ENCODE measurements at regions not wholly inside any gene's neighbourhood (a gene's known extent, or its start where the extent isn't known, plus 50 kb on each side); places are given as distances from the start of the nearest gene placed in this dataset.
A peak's percentile ranks its signal among the peaks of the same experiment; 100 is the strongest.

GRCh38 chr11:10922892-10923291 is 65.0 kb upstream of the ZBED5 start:
- H3K4me1 ChIP-seq (ENCODE audit: control extremely low read depth in 1 of 4, control insufficient read depth in 4 of 4, insufficient read depth in 4 of 4, low read length in 3 of 4), result peaks cover 4 to 18% (median 5%) of the 10 kb centered on the region in 4 experiments
- CTCF ChIA-PET, result no interaction called here
- no peaks in the 10 kb centered on the region for H3K36me3 ChIP-seq (ENCODE audit: control insufficient read depth in 4 of 4, insufficient read depth in 4 of 4, low read length in 3 of 4)
- H3K27ac ChIP-seq (ENCODE audit: insufficient read depth in 1 of 2, low read depth in 1 of 2, low read length in 2 of 2, poor library complexity in 1 of 2, severe bottlenecking in 2 of 2), result no peak overlapping the region
- H3K27me3 ChIP-seq (replicated peaks in 2 of 5; ENCODE audit: control insufficient read depth in 4 of 5, insufficient read depth in 5 of 5, low read length in 4 of 5), result peaks cover 0 to 3% (median 0%) of the 10 kb centered on the region in 5 experiments
- POLR2A ChIA-PET, result no interaction called here
- no peak for DNase-seq
- H3K4me3 ChIP-seq (ENCODE audit: control insufficient read depth in 1 of 7, extremely low read depth in 1 of 7, insufficient read depth in 4 of 7, low read depth in 2 of 7, low read length in 6 of 7), result no peak overlapping the region
- H3K9me3 ChIP-seq (ENCODE audit: control extremely low read depth in 1 of 5, control insufficient read depth in 4 of 5, insufficient read depth in 2 of 5, low read depth in 1 of 5, low read length in 4 of 5), result peaks cover 0 to 3% (median 1%) of the 10 kb centered on the region in 5 experiments
- WGBS (ENCODE audit: insufficient coverage), result 67% methylated on average over 1 of the region's 1 CpG

DNA sequence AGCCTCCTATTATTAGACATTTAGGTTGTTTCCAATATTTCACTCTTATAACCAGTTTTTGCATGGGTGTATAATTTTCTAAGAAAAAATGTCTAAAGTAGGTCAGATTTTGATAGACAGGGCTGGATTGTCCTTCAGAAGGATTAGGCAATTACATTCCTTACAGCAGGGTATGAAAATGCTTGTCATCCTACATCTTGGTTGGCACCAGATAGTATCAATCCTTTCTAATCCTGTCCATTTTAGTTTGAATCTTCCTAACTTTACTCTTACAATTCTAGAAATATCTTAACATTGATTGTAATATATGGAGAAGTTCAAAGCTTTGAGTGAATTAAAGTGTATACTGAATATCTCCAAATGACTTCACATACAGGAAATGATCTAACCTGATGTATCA is 63.0 kb upstream of the ZBED5 start:
- Histone ChIP-seq H3K4me1 (ENCODE audit: control extremely low read depth in 1 of 4, control insufficient read depth in 4 of 4, insufficient read depth in 4 of 4, low read length in 3 of 4) (peaks cover 4 to 18% (median 5%) of the 10 kb centered on the region in 4 experiments), H3K4me3 (ENCODE audit: control insufficient read depth in 1 of 7, extremely low read depth in 1 of 7, insufficient read depth in 4 of 7, low read depth in 2 of 7, low read length in 6 of 7) (no peak overlapping the region), H3K27ac (ENCODE audit: insufficient read depth in 1 of 2, low read depth in 1 of 2, low read length in 2 of 2, poor library complexity in 1 of 2, severe bottlenecking in 2 of 2) (no peak overlapping the region), H3K9me3 (ENCODE audit: control extremely low read depth in 1 of 5, control insufficient read depth in 4 of 5, insufficient read depth in 2 of 5, low read depth in 1 of 5, low read length in 4 of 5) (peaks cover 0 to 10% (median 4%) of the 10 kb centered on the region in 5 experiments), H3K27me3 (replicated peaks in 2 of 5; ENCODE audit: control insufficient read depth in 4 of 5, insufficient read depth in 5 of 5, low read length in 4 of 5) (no peaks in the 10 kb centered on the region), H3K36me3 (ENCODE audit: control insufficient read depth in 4 of 4, insufficient read depth in 4 of 4, low read length in 3 of 4) (no peaks in the 10 kb centered on the region)
- ChIA-PET POLR2A (no interaction called here), CTCF (interaction anchor here (1.4 kb wide), 1 partner anchor 100 kb away, joined by 6 read pairs; no protein-coding TSS in a partner anchor)
- no peak for DNase-seq

GRCh38 chr11:10920205-10920604 is 62.4 kb upstream of the ZBED5 start:
- DNase-seq, result peak; percentile 60 to 90 (median 85)
- POLR2A ChIA-PET, result interaction anchor here (0.9 to 1.0 kb wide), 2 partner anchors 20 to 111 kb away, joined by 3 to 5 read pairs; partner anchors contain the start of gene EIF4G2
- no CpG with 5 or more reads among the region's 1 CpG for WGBS (ENCODE audit: insufficient coverage)

DNA sequence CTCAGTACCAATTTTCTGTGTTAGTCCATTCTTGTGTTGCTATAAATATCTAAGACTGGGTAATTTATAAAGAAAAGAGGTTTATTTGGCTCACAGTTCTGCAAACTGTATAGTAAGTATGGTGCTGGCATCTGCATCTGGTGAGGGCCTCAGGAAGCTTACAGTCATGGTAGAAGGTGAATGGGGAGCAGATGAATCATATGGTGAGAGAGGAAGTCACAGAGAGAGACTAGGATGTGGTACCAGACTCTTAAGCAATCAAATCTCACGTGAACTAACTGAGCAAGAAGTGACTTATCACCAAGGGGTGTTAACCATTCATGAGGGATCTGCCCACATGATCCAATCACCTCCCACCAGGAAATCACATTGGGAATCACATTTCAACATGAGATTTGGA is 60.8 kb upstream of the ZBED5 start:
- H3K36me3 ChIP-seq (ENCODE audit: control insufficient read depth in 4 of 4, insufficient read depth in 4 of 4, low read length in 3 of 4), result no peaks in the 10 kb centered on the region
- H3K4me1 ChIP-seq (ENCODE audit: control extremely low read depth in 1 of 4, control insufficient read depth in 4 of 4, insufficient read depth in 4 of 4, low read length in 3 of 4), result peaks cover 4 to 18% (median 5%) of the 10 kb centered on the region in 4 experiments
- peak in 2 of 3 donors; percentile 45 to 62 for DNase-seq
- H3K27ac ChIP-seq (ENCODE audit: insufficient read depth in 1 of 2, low read depth in 1 of 2, low read length in 2 of 2, poor library complexity in 1 of 2, severe bottlenecking in 2 of 2), result no peak overlapping the region
- no CpG with 5 or more reads among the region's 1 CpG for WGBS (ENCODE audit: insufficient coverage)
- no peaks in the 10 kb centered on the region for H3K27me3 ChIP-seq (replicated peaks in 2 of 5; ENCODE audit: control insufficient read depth in 4 of 5, insufficient read depth in 5 of 5, low read length in 4 of 5)
- ChIA-PET POLR2A (no interaction called here), CTCF (interaction anchor here (1.9 kb wide), 1 partner anchor 15 kb away, joined by 5 read pairs; no protein-coding TSS in a partner anchor)
- H3K4me3 ChIP-seq (ENCODE audit: control insufficient read depth in 1 of 7, extremely low read depth in 1 of 7, insufficient read depth in 4 of 7, low read depth in 2 of 7, low read length in 6 of 7), result no peak overlapping the region
- H3K9me3 ChIP-seq (ENCODE audit: control extremely low read depth in 1 of 5, control insufficient read depth in 4 of 5, insufficient read depth in 2 of 5, low read depth in 1 of 5, low read length in 4 of 5), result peaks cover 0 to 10% (median 4%) of the 10 kb centered on the region in 5 experiments

More at GRCh38 chr11:10920205-10920604, 62.4 kb upstream of the ZBED5 start:
- H3K27ac ChIP-seq (ENCODE audit: insufficient read depth in 1 of 2, low read depth in 1 of 2, low read length in 2 of 2, poor library complexity in 1 of 2, severe bottlenecking in 2 of 2), result no peak overlapping the region
- H3K4me3 ChIP-seq (ENCODE audit: control insufficient read depth in 1 of 7, extremely low read depth in 1 of 7, insufficient read depth in 4 of 7, low read depth in 2 of 7, low read length in 6 of 7), result peak overlapping the region in 2 of 7 experiments; percentile 10 to 24
- CTCF ChIA-PET, result interaction anchor here (1.3 to 1.4 kb wide), 2 partner anchors 92 to 101 kb away, joined by 3 to 6 read pairs; no protein-coding TSS in a partner anchor
- H3K4me1 ChIP-seq (ENCODE audit: control extremely low read depth in 1 of 4, control insufficient read depth in 4 of 4, insufficient read depth in 4 of 4, low read length in 3 of 4), result peaks cover 4 to 18% (median 5%) of the 10 kb centered on the region in 4 experiments
- H3K27me3 ChIP-seq (replicated peaks in 2 of 5; ENCODE audit: control insufficient read depth in 4 of 5, insufficient read depth in 5 of 5, low read length in 4 of 5), result no peaks in the 10 kb centered on the region
- H3K9me3 ChIP-seq (ENCODE audit: control extremely low read depth in 1 of 5, control insufficient read depth in 4 of 5, insufficient read depth in 2 of 5, low read depth in 1 of 5, low read length in 4 of 5), result peaks cover 0 to 10% (median 4%) of the 10 kb centered on the region in 5 experiments
- no peaks in the 10 kb centered on the region for H3K36me3 ChIP-seq (ENCODE audit: control insufficient read depth in 4 of 4, insufficient read depth in 4 of 4, low read length in 3 of 4)

DNA sequence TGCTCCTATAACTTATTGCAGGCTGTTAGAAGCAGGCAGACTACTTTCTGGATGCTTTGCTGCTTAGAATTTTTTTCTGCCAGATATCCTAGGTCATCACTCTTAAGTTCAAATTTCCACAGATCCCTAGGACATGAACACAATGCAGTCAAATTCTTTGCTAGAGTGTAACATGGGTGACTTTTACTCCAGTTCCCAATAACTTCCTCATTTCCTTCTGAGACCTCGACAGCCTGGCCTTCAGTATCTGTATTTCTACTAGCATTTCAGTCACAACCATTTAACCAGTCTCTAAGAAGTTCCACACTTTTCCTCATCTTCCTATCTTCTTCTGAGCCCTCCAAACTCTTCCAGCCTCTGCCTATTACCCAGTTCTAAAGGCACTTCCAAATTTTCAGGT is 60.4 kb upstream of the ZBED5 start:
- H3K4me3 ChIP-seq (ENCODE audit: control insufficient read depth in 1 of 7, extremely low read depth in 1 of 7, insufficient read depth in 4 of 7, low read depth in 2 of 7, low read length in 6 of 7), result no peak overlapping the region
- no peak overlapping the region for H3K27ac ChIP-seq (ENCODE audit: insufficient read depth in 1 of 2, low read depth in 1 of 2, low read length in 2 of 2, poor library complexity in 1 of 2, severe bottlenecking in 2 of 2)
- POLR2A ChIA-PET, result no interaction called here
- 6% methylated on average over 1 of the region's 1 CpG for WGBS (ENCODE audit: insufficient coverage)
- H3K4me1 ChIP-seq (ENCODE audit: control extremely low read depth in 1 of 4, control insufficient read depth in 4 of 4, insufficient read depth in 4 of 4, low read length in 3 of 4), result peaks cover 4 to 18% (median 5%) of the 10 kb centered on the region in 4 experiments
- H3K9me3 ChIP-seq (ENCODE audit: control extremely low read depth in 1 of 5, control insufficient read depth in 4 of 5, insufficient read depth in 2 of 5, low read depth in 1 of 5, low read length in 4 of 5), result peaks cover 0 to 10% (median 4%) of the 10 kb centered on the region in 5 experiments
- CTCF ChIA-PET, result interaction anchor here (0.9 to 2.5 kb wide), 3 partner anchors 12 to 21 kb away, joined by 3 to 9 read pairs (median 5); no protein-coding TSS in a partner anchor
- no peak for DNase-seq
- no peaks in the 10 kb centered on the region for H3K36me3 ChIP-seq (ENCODE audit: control insufficient read depth in 4 of 4, insufficient read depth in 4 of 4, low read length in 3 of 4)
- no peaks in the 10 kb centered on the region for H3K27me3 ChIP-seq (replicated peaks in 2 of 5; ENCODE audit: control insufficient read depth in 4 of 5, insufficient read depth in 5 of 5, low read length in 4 of 5)

- ChIA-PET CTCF (interaction anchor here (0.9 to 2.5 kb wide), 3 partner anchors 11 to 21 kb away, joined by 3 to 9 read pairs (median 5); no protein-coding TSS in a partner anchor), POLR2A (no interaction called here)
- DNase-seq, result no peak
- no peaks in the 10 kb centered on the region for H3K27me3 ChIP-seq (replicated peaks in 2 of 5; ENCODE audit: control insufficient read depth in 4 of 5, insufficient read depth in 5 of 5, low read length in 4 of 5)
- H3K9me3 ChIP-seq (ENCODE audit: control extremely low read depth in 1 of 5, control insufficient read depth in 4 of 5, insufficient read depth in 2 of 5, low read depth in 1 of 5, low read length in 4 of 5), result peaks cover 0 to 10% (median 4%) of the 10 kb centered on the region in 5 experiments
- whole genome bisulfite sequencing (ENCODE audit: insufficient coverage), result 73% methylated on average over 1 of the region's 1 CpG
- H3K27ac ChIP-seq (ENCODE audit: insufficient read depth in 1 of 2, low read depth in 1 of 2, low read length in 2 of 2, poor library complexity in 1 of 2, severe bottlenecking in 2 of 2), result no peak overlapping the region
- H3K36me3 ChIP-seq (ENCODE audit: control insufficient read depth in 4 of 4, insufficient read depth in 4 of 4, low read length in 3 of 4), result no peaks in the 10 kb centered on the region
- peaks cover 4 to 18% (median 5%) of the 10 kb centered on the region in 4 experiments for H3K4me1 ChIP-seq (ENCODE audit: control extremely low read depth in 1 of 4, control insufficient read depth in 4 of 4, insufficient read depth in 4 of 4, low read length in 3 of 4)
- H3K4me3 ChIP-seq (ENCODE audit: control insufficient read depth in 1 of 7, extremely low read depth in 1 of 7, insufficient read depth in 4 of 7, low read depth in 2 of 7, low read length in 6 of 7), result no peak overlapping the region
Measured at GRCh38 chr11:10917802-10918201, 59.9 kb upstream of the ZBED5 start.

DNA sequence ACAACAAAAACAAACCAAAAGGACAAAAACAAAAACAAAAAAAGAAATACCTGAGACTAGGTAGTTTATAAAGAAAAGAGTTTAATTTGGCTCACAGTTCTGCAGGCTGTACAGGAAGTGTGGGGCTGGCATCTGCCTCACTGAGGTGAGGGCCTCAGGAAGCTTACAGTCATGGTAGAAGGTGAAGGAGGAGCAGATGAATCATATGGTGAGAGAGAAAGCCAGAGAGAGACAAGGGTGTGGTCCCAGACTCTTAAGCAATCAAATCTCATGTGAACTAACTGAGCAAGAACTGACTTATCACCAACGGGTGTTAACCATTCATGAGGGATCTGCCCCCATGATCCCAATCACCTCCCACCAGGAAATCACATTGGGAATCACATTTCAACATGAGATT is 58.8 kb upstream of the ZBED5 start:
- Histone ChIP-seq H3K9me3 (ENCODE audit: control extremely low read depth in 1 of 5, control insufficient read depth in 4 of 5, insufficient read depth in 2 of 5, low read depth in 1 of 5, low read length in 4 of 5) (peaks cover 0 to 10% (median 4%) of the 10 kb centered on the region in 5 experiments), H3K4me1 (ENCODE audit: control extremely low read depth in 1 of 4, control insufficient read depth in 4 of 4, insufficient read depth in 4 of 4, low read length in 3 of 4) (peaks cover 4 to 18% (median 5%) of the 10 kb centered on the region in 4 experiments), H3K4me3 (ENCODE audit: control insufficient read depth in 1 of 7, extremely low read depth in 1 of 7, insufficient read depth in 4 of 7, low read depth in 2 of 7, low read length in 6 of 7) (no peak overlapping the region), H3K27ac (ENCODE audit: insufficient read depth in 1 of 2, low read depth in 1 of 2, low read length in 2 of 2, poor library complexity in 1 of 2, severe bottlenecking in 2 of 2) (no peak overlapping the region), H3K36me3 (ENCODE audit: control insufficient read depth in 4 of 4, insufficient read depth in 4 of 4, low read length in 3 of 4) (no peaks in the 10 kb centered on the region), H3K27me3 (replicated peaks in 2 of 5; ENCODE audit: control insufficient read depth in 4 of 5, insufficient read depth in 5 of 5, low read length in 4 of 5) (no peaks in the 10 kb centered on the region)
- 0% methylated on average over 1 of the region's 1 CpG for WGBS (ENCODE audit: insufficient coverage)
- ChIA-PET POLR2A (no interaction called here), CTCF (interaction anchor here (0.8 to 2.5 kb wide), 4 partner anchors 10 to 124 kb away, joined by 3 to 9 read pairs (median 4); no protein-coding TSS in a partner anchor)
- DNase-seq, result no peak

Data from common myeloid progenitor, CD34-positive (primary cell).